GM23338 (cell line): ENCODE measurements at regions not wholly inside any gene's neighbourhood (a gene's known extent, or its start where the extent isn't known, plus 50 kb on each side); places are given as distances from the start of the nearest gene placed in this dataset.
A peak's percentile ranks its signal among the peaks of the same experiment; 100 is the strongest.

ENCODE experiments used
- ATAC-seq: fragments of 200-7000 bp; cut with Tn5 transposase; 3 replicates; pipeline ENCODE4 v1.9.1; 2020
- DNase-seq: peaks from one replicate; pipeline ENCODE4 v3.0.0-alpha.2; 2015; ENCODE audit warnings: low spot score
- H2AFZ ChIP-seq: fragments of 200-600 bp; sonication (generic); 2 replicates; pipeline ENCODE4 v1.8.0; 2016; ENCODE audit warnings: antibody characterized with exemption, mild to moderate bottlenecking, moderate library complexity
- H3F3A ChIP-seq: fragments of 200-600 bp; sonication (generic); replicated peaks from 2 replicates; pipeline ENCODE4 v1.8.0; 2017; ENCODE audit warnings: antibody characterized with exemption, mixed run types, low read depth
- H3K27ac ChIP-seq: fragments of 200-600 bp; sonication (generic); 2 replicates; pipeline ENCODE4 v1.6.1; 2016; ENCODE audit warnings: low read depth
- H3K27me3 ChIP-seq: fragments of 200-600 bp; sonication (generic); 2 replicates; pipeline ENCODE4 v1.8.0; 2016; ENCODE audit warnings: mild to moderate bottlenecking, mixed run types, moderate library complexity; ENCODE audit not compliant: insufficient read depth
- H3K36me3 ChIP-seq: fragments of 200-600 bp; sonication (generic); 2 replicates; pipeline ENCODE4 v1.8.0; 2016; ENCODE audit warnings: mild to moderate bottlenecking; ENCODE audit not compliant: insufficient read depth
- H3K4me1 ChIP-seq: fragments of 200-600 bp; sonication (generic); 2 replicates; pipeline ENCODE4 v1.8.0; 2016; ENCODE audit warnings: mild to moderate bottlenecking, moderate library complexity; ENCODE audit not compliant: insufficient read depth
- H3K4me2 ChIP-seq: fragments of 200-600 bp; sonication (generic); 2 replicates; pipeline ENCODE4 v1.7.1; 2017; ENCODE audit warnings: mixed run types
- H3K4me3 ChIP-seq: fragments of 200-600 bp; sonication (generic); 2 replicates; pipeline ENCODE4 v1.6.1; 2016; ENCODE audit warnings: mixed run types
- H3K79me2 ChIP-seq: fragments of 200-600 bp; sonication (generic); replicated peaks from 2 replicates; pipeline ENCODE4 v1.8.0; 2017; ENCODE audit warnings: mild to moderate bottlenecking; ENCODE audit not compliant: insufficient read depth
- H3K9me2 ChIP-seq: fragments of 200-600 bp; sonication (generic); 2 replicates; pipeline ENCODE4 v1.8.0; 2017; ENCODE audit not compliant: insufficient read depth
- H4K20me1 ChIP-seq: fragments of 200-600 bp; sonication (generic); replicated peaks from 2 replicates; pipeline ENCODE4 v1.8.0; 2017; ENCODE audit warnings: mild to moderate bottlenecking; ENCODE audit not compliant: insufficient read depth
- H3K27ac Mint-ChIP-seq: 2 replicates; pipeline ENCODE4 v1.8.0; 2020; ENCODE audit warnings: inconsistent platforms, mild to moderate bottlenecking, moderate library complexity, mixed read lengths
- H3K27me3 Mint-ChIP-seq: 3 replicates; pipeline ENCODE4 v1.8.0; 2022; ENCODE audit warnings: low read depth, mild to moderate bottlenecking, moderate library complexity, mixed read lengths, inconsistent platforms; ENCODE audit not compliant: insufficient read depth, poor library complexity
- H3K36me3 Mint-ChIP-seq: 3 replicates; pipeline ENCODE4 v1.8.0; 2021; ENCODE audit warnings: low read depth, mild to moderate bottlenecking, inconsistent platforms, moderate library complexity, mixed read lengths
- H3K4me1 Mint-ChIP-seq: 3 replicates; pipeline ENCODE4 v1.8.0; 2020; ENCODE audit warnings: mild to moderate bottlenecking, inconsistent platforms, mixed read lengths
- H3K4me3 Mint-ChIP-seq: 3 replicates; pipeline ENCODE4 v1.8.0; 2021; ENCODE audit warnings: moderate library complexity, mild to moderate bottlenecking, inconsistent platforms, mixed read lengths
- H3K9me3 Mint-ChIP-seq: 3 replicates; pipeline ENCODE4 v1.8.0; 2020; ENCODE audit warnings: moderate library complexity, mild to moderate bottlenecking, inconsistent platforms, mixed read lengths
- CTCF ChIP-seq, 2 experiments: fragments of 200-600 bp in 1 of 2; sonication (generic) in 1 of 2; conservative IDR thresholded peaks; 2 replicates each; pipeline versions ENCODE4 v1.5.1 to v1.6.1; 2016 to 2017; ENCODE audit warnings: antibody characterized with exemption in 2 of 2, low read depth in 2 of 2, mild to moderate bottlenecking in 2 of 2, moderate library complexity in 1 of 2
- JUNB ChIP-seq: IDR thresholded peaks from one replicate; pipeline ENCODE4 v1.6.1; 2016; ENCODE audit warnings: antibody characterized with exemption; ENCODE audit not compliant: unreplicated experiment
- ZNF462 ChIP-seq: fragments of 250-450 bp; sonication (Bioruptor Pico); IDR thresholded peaks from 2 replicates; pipeline ENCODE4 v1.5.0; 2020; ENCODE audit warnings: mild to moderate bottlenecking, moderate library complexity

- Mint-ChIP-seq H3K27me3 (peaks cover 8% of the 10 kb centered on the region), H3K4me3 (no peak overlapping the region), H3K4me1 (peaks cover 22% of the 10 kb centered on the region), H3K9me3 (no peaks in the 10 kb centered on the region), H3K27ac (no peak overlapping the region), H3K36me3 (no peaks in the 10 kb centered on the region)
- H2AFZ ChIP-seq = 0 out of 2 replicates have a peak overlapping the region, but pooled peaks have one; percentile 7
- DNase-seq (no peak), ATAC-seq (no peak)
- H3K27ac ChIP-seq = no peak overlapping the region
- H3F3A ChIP-seq = no peaks in the 10 kb centered on the region
- no peak for TF ChIP-seq CTCF (conservative IDR thresholded peaks at IDR 0.05; ENCODE audit: low read depth in 2 of 2)
- TF ChIP-seq JUNB = no peak
- no peak for TF ChIP-seq ZNF462 (CRISPR knock-in tag)
- H4K20me1 ChIP-seq = no peaks in the 10 kb centered on the region
- no peak overlapping the region for H3K4me2 ChIP-seq
- no peaks in the 10 kb centered on the region for H3K79me2 ChIP-seq
- peaks cover 3% of the 10 kb centered on the region; the same call in 1 of the 2 replicates for H3K4me1 ChIP-seq
- no peak overlapping the region for H3K4me3 ChIP-seq
- no peaks in the 10 kb centered on the region for H3K9me2 ChIP-seq
- H3K36me3 ChIP-seq = no peaks in the 10 kb centered on the region
- H3K27me3 ChIP-seq = no peaks in the 10 kb centered on the region
Measured at GRCh38 chr9:16258708-16259107, 611.8 kb downstream of the BNC2 start.
